CD14-positive monocyte (primary cell): ENCODE measurements at regions not wholly inside any gene's neighbourhood (a gene's known extent, or its start where the extent isn't known, plus 50 kb on each side); places are given as distances from the start of the nearest gene placed in this dataset.

Experiments
- DNase-seq, 3 donors: peaks; one replicate each; pipeline ENCODE4 v3.0.0-alpha.2; 2011 to 2022
- H2AFZ ChIP-seq: 2 replicates; pipeline ENCODE4 v1.6.0; 2012; ENCODE audit warnings: mild to moderate bottlenecking, low read depth, low read length, inconsistent platforms; ENCODE audit not compliant: insufficient read depth, poor library complexity, severe bottlenecking
- H3K27ac ChIP-seq, 2 donors: 1 replicate in 1 of 2; 2 replicates in 1 of 2; pipeline ENCODE4 v1.5.1; 2012 to 2013; ENCODE audit warnings: low read length in 2 of 2, control low read depth in 1 of 2, inconsistent platforms in 1 of 2, low read depth in 1 of 2, mild to moderate bottlenecking in 1 of 2
- H3K27me3 ChIP-seq, 2 donors: one replicate each; pipeline versions ENCODE4 v1.6.0 to v1.6.1; 2011 to 2013; ENCODE audit warnings: low read length in 2 of 2; ENCODE audit not compliant: control insufficient read depth in 2 of 2, insufficient read depth in 2 of 2
- H3K36me3 ChIP-seq, 2 donors: replicated peaks in 1 of 2; 1 replicate in 1 of 2; 2 replicates in 1 of 2; pipeline versions ENCODE4 v1.5.1 to v1.6.1; 2012 to 2013; ENCODE audit warnings: low read length in 2 of 2, control low read depth in 1 of 2, inconsistent platforms in 1 of 2, mild to moderate bottlenecking in 1 of 2; ENCODE audit not compliant: insufficient read depth in 2 of 2, control insufficient read depth in 1 of 2
- H3K4me1 ChIP-seq, 2 donors: 1 replicate in 1 of 2; 2 replicates in 1 of 2; pipeline versions ENCODE4 v1.5.1 to v1.6.1; 2012 to 2013; ENCODE audit warnings: low read length in 2 of 2, control low read depth in 1 of 2, inconsistent platforms in 1 of 2, mild to moderate bottlenecking in 1 of 2, moderate library complexity in 1 of 2; ENCODE audit not compliant: insufficient read depth in 2 of 2, control insufficient read depth in 1 of 2
- H3K4me2 ChIP-seq: replicated peaks from 2 replicates; pipeline ENCODE3; 2012; ENCODE audit warnings: low read length, moderate library complexity, mild to moderate bottlenecking; ENCODE audit not compliant: poor library complexity, severe bottlenecking; ENCODE audit errors: extremely low read depth
- H3K4me3 ChIP-seq, 3 experiments: fragments of 200-600 bp in 1 of 3; sonication (generic) in 1 of 3; replicated peaks in 1 of 3; 1 replicate in 2 of 3; 2 replicates in 1 of 3; pipeline ENCODE4 v1.5.1; 2011 to 2013; ENCODE audit warnings: low read length in 3 of 3, mild to moderate bottlenecking in 3 of 3, control low read depth in 2 of 3, low read depth in 2 of 3, inconsistent platforms in 1 of 3, moderate library complexity in 1 of 3
- H3K79me2 ChIP-seq: 2 replicates; pipeline ENCODE4 v1.6.0; 2012; ENCODE audit warnings: mild to moderate bottlenecking, control low read depth, inconsistent platforms, low read length, moderate library complexity; ENCODE audit not compliant: insufficient read depth
- H3K9ac ChIP-seq: 2 replicates; pipeline ENCODE4 v1.6.0; 2017; ENCODE audit warnings: low read length, mild to moderate bottlenecking; ENCODE audit not compliant: insufficient read depth, poor library complexity, severe bottlenecking
- H3K9me3 ChIP-seq, 2 donors: replicated peaks in 1 of 2; 1 replicate in 1 of 2; 2 replicates in 1 of 2; pipeline versions ENCODE4 v1.5.1 to v1.6.1; 2012 to 2013; ENCODE audit warnings: low read length in 2 of 2, control low read depth in 1 of 2; ENCODE audit not compliant: control insufficient read depth in 1 of 2, insufficient read depth in 1 of 2
- H4K20me1 ChIP-seq: 2 replicates; pipeline ENCODE4 v1.6.0; 2012; ENCODE audit warnings: mild to moderate bottlenecking, low read length, control low read depth, moderate library complexity; ENCODE audit not compliant: insufficient read depth
- H3K27ac Mint-ChIP-seq, 7 donors: one replicate each; pipeline ENCODE4 v1.8.0; 2020; ENCODE audit warnings: mild to moderate bottlenecking in 7 of 7, mixed read lengths in 7 of 7, moderate library complexity in 6 of 7, inconsistent platforms in 2 of 7
- H3K27me3 Mint-ChIP-seq, 3 donors: one replicate each; pipeline ENCODE4 v1.8.0; 2021 to 2022; ENCODE audit warnings: low read depth in 3 of 3, mild to moderate bottlenecking in 3 of 3, mixed read lengths in 3 of 3, moderate library complexity in 3 of 3, inconsistent platforms in 1 of 3
- H3K36me3 Mint-ChIP-seq, 2 donors: one replicate each; pipeline ENCODE4 v1.8.0; 2020; ENCODE audit warnings: mixed read lengths in 2 of 2, inconsistent platforms in 1 of 2, mild to moderate bottlenecking in 1 of 2
- H3K4me1 Mint-ChIP-seq: one replicate; pipeline ENCODE4 v1.8.0; 2020; ENCODE audit warnings: mild to moderate bottlenecking, mixed read lengths
- H3K4me3 Mint-ChIP-seq, 2 donors: one replicate each; pipeline ENCODE4 v1.8.0; 2020; ENCODE audit warnings: mild to moderate bottlenecking in 2 of 2, mixed read lengths in 2 of 2, moderate library complexity in 1 of 2
- H3K9me3 Mint-ChIP-seq, 7 donors: one replicate each; pipeline ENCODE4 v1.8.0; 2020 to 2022; ENCODE audit warnings: mixed read lengths in 7 of 7, mild to moderate bottlenecking in 6 of 7, moderate library complexity in 6 of 7, inconsistent platforms in 2 of 7
- WGBS: methylation state at CpG from one replicate; pipeline ENCODE4 v1.1.5; 2013; ENCODE audit warnings: missing lambda C conversion rate; ENCODE audit not compliant: insufficient coverage; 5-methylcytosine and 5-hydroxymethylcytosine counted together
- intact Hi-C, 2 donors: fragments of 100-400 bp; cut with micrococcal nuclease; formaldehyde crosslinking; loops; one replicate each; pipeline versions ENCODE4 v1.15.0 to v1.15.1; 2023
- TF ChIP-seq, protein P1 (sequence below): fragments of 200-600 bp; IDR thresholded peaks from one replicate; pipeline ENCODE4 v1.8.0; 2022; ENCODE audit warnings: antibody characterized with exemption, mild to moderate bottlenecking

DNA sequence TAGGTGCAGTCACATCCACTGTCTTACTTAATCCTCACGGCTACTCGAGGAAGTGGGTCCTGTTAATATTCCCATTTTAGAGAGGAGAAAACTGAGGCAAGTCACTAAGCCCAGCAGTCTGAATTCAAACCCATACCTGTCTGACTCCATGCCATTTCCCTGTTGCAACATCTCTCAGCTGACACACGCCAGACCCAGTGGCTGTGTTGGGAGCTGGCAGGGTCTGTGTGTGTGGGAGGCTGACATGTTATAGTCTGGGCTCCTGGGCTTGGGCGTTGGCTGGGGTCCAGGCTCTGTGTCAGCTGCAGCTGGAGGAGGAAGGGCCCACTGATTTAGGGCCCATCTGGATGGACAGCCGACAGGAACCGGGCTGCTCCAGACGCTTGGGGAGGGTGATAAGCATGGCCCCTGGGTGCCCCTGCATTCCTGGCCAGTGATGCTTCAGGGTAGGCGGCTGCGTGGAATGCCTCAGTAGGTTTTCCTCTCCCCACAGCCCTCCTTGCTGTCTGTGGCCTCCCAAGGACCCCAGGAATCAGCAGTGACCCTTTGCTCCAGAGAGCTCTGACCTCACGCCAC lies 562.5 kb downstream of the MN1 start:
- Histone ChIP-seq H3K36me3 (no peaks in the 10 kb centered on the region), H3K9ac (no peak overlapping the region), H3K9me3 (no peaks in the 10 kb centered on the region), H3K27me3 (no peaks in the 10 kb centered on the region), H3K27ac (no peak overlapping the region), H3K4me3 (no peak overlapping the region), H3K79me2 (no peaks in the 10 kb centered on the region), H3K4me1 (no peaks in the 10 kb centered on the region), H4K20me1 (no peaks in the 10 kb centered on the region), H3K4me2 (no peak overlapping the region), H2AFZ (no peak overlapping the region)
- H3K9me3 Mint-ChIP-seq = peaks cover 0 to 3% (median 1%) of the 10 kb centered on the region in 7 donors
- WGBS = 47% methylated on average over 5 of the region's 10 CpGs
- no peaks in the 10 kb centered on the region for H3K4me1 Mint-ChIP-seq
- H3K36me3 Mint-ChIP-seq = no peaks in the 10 kb centered on the region
- no peak for DNase-seq
- no peak overlapping the region for H3K4me3 Mint-ChIP-seq
- intact Hi-C loops = no loop called here
- no peak overlapping the region for H3K27ac Mint-ChIP-seq
- peaks cover 3 to 9% (median 4%) of the 10 kb centered on the region in 3 donors for H3K27me3 Mint-ChIP-seq
- TF ChIP-seq, protein P1, sequence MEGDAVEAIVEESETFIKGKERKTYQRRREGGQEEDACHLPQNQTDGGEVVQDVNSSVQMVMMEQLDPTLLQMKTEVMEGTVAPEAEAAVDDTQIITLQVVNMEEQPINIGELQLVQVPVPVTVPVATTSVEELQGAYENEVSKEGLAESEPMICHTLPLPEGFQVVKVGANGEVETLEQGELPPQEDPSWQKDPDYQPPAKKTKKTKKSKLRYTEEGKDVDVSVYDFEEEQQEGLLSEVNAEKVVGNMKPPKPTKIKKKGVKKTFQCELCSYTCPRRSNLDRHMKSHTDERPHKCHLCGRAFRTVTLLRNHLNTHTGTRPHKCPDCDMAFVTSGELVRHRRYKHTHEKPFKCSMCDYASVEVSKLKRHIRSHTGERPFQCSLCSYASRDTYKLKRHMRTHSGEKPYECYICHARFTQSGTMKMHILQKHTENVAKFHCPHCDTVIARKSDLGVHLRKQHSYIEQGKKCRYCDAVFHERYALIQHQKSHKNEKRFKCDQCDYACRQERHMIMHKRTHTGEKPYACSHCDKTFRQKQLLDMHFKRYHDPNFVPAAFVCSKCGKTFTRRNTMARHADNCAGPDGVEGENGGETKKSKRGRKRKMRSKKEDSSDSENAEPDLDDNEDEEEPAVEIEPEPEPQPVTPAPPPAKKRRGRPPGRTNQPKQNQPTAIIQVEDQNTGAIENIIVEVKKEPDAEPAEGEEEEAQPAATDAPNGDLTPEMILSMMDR = no peak

DNA sequence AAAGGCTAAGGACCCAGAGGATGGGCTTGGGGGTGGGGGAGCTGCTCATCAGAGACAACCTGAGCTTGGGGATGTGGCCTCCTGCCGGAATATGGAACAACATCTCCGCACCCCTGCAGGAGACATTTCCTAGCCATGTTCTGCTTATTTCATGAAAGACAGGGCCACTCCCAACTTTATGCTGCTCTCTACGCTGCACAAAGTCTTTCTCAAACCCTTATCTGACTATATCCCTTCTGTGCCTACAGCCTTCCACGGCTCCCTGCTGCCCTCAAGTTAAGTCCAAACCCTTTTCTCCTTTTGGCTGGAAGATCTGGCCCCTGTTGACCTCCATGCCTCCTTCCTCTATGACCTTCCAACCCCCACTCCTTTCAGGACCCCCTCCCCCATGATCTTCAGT lies 562.0 kb downstream of the MN1 start:
- Histone ChIP-seq H2AFZ (no peak overlapping the region), H3K27ac (no peak overlapping the region), H3K4me1 (no peaks in the 10 kb centered on the region), H3K27me3 (no peaks in the 10 kb centered on the region), H3K4me2 (no peak overlapping the region), H3K9ac (no peak overlapping the region), H4K20me1 (no peaks in the 10 kb centered on the region), H3K9me3 (no peaks in the 10 kb centered on the region), H3K79me2 (no peaks in the 10 kb centered on the region), H3K36me3 (no peaks in the 10 kb centered on the region), H3K4me3 (no peak overlapping the region)
- Mint-ChIP-seq H3K27ac (no peak overlapping the region), H3K36me3 (no peaks in the 10 kb centered on the region), H3K9me3 (peaks cover 0 to 6% (median 2%) of the 10 kb centered on the region in 7 donors), H3K27me3 (peaks cover 3 to 9% (median 4%) of the 10 kb centered on the region in 3 donors), H3K4me1 (no peaks in the 10 kb centered on the region), H3K4me3 (no peak overlapping the region)
- no peak for DNase-seq
- WGBS = 95% methylated on average over 4 of the region's 4 CpGs
- intact Hi-C loops = no loop called here
- TF ChIP-seq, protein P1 = no peak
